ENCODE measurements at regions not wholly inside any gene's neighbourhood (a gene's known extent, or its start where the extent isn't known, plus 50 kb on each side); places are given as distances from the start of the nearest gene placed in this dataset.
"Not testable (repeated sequence)": the region's sequence is repeated elsewhere in the genome, so short reads cannot be mapped to it uniquely, and the experiment has no call there.

DNA sequence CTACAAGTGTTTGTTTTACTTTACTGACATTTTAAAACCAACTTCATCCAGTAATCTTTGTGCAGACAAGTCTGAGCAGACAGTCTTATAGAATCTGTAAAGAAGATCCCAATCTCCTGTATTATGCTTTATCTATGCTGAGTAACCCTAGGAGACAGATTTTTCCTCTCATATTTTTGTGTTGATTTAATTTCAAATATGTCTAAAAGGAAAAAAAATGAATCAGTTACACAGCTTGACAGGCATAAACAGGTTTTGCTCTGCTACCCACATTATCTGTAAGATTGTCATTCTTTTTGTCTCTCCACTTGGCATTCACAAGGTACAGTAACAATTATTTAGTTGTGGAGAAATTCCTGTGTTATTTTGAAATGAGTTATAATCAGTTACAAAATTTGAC, 415.0 kb downstream of the NYAP2 start:
- no peaks in the 10 kb centered on the region for H3K4me1 Mint-ChIP-seq
- no peak overlapping the region for H3K4me3 Mint-ChIP-seq
- no peak overlapping the region for H3K27ac Mint-ChIP-seq (ENCODE audit: unreplicated experiment)
- no peaks in the 10 kb centered on the region for H3K36me3 Mint-ChIP-seq (ENCODE audit: low read depth)
- DNase-seq (ENCODE audit: low read depth, low spot score), result no peak
- no peaks in the 10 kb centered on the region for H3K27me3 Mint-ChIP-seq (ENCODE audit: low read depth)
- TF ChIP-seq, protein P1, sequence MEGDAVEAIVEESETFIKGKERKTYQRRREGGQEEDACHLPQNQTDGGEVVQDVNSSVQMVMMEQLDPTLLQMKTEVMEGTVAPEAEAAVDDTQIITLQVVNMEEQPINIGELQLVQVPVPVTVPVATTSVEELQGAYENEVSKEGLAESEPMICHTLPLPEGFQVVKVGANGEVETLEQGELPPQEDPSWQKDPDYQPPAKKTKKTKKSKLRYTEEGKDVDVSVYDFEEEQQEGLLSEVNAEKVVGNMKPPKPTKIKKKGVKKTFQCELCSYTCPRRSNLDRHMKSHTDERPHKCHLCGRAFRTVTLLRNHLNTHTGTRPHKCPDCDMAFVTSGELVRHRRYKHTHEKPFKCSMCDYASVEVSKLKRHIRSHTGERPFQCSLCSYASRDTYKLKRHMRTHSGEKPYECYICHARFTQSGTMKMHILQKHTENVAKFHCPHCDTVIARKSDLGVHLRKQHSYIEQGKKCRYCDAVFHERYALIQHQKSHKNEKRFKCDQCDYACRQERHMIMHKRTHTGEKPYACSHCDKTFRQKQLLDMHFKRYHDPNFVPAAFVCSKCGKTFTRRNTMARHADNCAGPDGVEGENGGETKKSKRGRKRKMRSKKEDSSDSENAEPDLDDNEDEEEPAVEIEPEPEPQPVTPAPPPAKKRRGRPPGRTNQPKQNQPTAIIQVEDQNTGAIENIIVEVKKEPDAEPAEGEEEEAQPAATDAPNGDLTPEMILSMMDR (conservative IDR thresholded peaks at IDR 0.05), result no peak
- no peaks in the 10 kb centered on the region for H3K9me3 Mint-ChIP-seq

DNA sequence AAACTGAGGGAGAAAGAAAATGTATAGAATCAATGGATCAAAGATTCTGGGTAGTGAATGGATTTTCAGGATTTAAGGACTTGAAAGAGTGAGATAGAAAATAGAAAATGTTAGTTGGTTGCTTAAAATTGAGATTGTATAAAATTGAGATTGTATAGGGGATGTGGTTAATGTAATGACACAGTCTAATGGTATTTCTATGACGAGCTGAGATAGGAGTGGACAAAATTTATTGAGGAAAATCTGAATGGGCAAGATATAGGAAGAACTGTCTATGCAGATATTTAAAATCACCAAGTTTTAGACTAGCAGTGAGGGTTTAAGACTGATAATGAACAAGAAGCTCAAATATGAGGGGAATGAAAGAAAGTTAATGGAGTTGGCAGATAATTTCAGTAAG, 406.6 kb downstream of the NYAP2 start:
- Mint-ChIP-seq H3K4me1 (no peaks in the 10 kb centered on the region), H3K27me3 (ENCODE audit: low read depth) (no peaks in the 10 kb centered on the region), H3K27ac (ENCODE audit: unreplicated experiment) (no peak overlapping the region), H3K9me3 (no peaks in the 10 kb centered on the region), H3K4me3 (no peak overlapping the region), H3K36me3 (ENCODE audit: low read depth) (no peaks in the 10 kb centered on the region)
- TF ChIP-seq, protein P1 (conservative IDR thresholded peaks at IDR 0.05), result no peak
- DNase-seq (ENCODE audit: low read depth, low spot score), result no peak

DNA sequence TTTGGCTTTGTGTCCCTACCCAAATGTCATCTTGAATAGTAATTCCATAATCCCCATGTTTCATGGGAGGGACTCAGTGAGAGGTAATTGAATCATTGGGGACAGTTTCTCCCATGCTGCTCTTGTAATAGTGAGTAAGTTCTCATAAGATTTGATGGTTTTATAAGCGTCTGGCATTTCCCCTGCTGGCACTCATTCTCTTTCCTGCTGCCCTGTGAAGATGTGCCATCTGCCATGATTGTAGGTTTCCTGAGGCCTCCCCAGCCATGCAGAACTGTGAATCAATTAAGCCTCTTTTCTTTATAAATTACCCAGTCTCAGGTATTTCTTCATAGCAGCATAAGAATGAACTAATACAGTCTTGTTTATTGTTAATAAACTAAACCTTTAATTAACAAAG, 402.6 kb downstream of the NYAP2 start:
- H3K36me3 Mint-ChIP-seq (ENCODE audit: low read depth); DNase-seq (ENCODE audit: low read depth, low spot score); H3K9me3 Mint-ChIP-seq; H3K4me3 Mint-ChIP-seq; H3K4me1 Mint-ChIP-seq; H3K27me3 Mint-ChIP-seq (ENCODE audit: low read depth): not testable (repeated sequence)
- H3K27ac Mint-ChIP-seq (ENCODE audit: unreplicated experiment), result peak overlapping the region; percentile 47

GRCh38 chr2:225797394-225797793, 397.9 kb downstream of the NYAP2 start:
- no peaks in the 10 kb centered on the region for H3K4me1 Mint-ChIP-seq

DNA sequence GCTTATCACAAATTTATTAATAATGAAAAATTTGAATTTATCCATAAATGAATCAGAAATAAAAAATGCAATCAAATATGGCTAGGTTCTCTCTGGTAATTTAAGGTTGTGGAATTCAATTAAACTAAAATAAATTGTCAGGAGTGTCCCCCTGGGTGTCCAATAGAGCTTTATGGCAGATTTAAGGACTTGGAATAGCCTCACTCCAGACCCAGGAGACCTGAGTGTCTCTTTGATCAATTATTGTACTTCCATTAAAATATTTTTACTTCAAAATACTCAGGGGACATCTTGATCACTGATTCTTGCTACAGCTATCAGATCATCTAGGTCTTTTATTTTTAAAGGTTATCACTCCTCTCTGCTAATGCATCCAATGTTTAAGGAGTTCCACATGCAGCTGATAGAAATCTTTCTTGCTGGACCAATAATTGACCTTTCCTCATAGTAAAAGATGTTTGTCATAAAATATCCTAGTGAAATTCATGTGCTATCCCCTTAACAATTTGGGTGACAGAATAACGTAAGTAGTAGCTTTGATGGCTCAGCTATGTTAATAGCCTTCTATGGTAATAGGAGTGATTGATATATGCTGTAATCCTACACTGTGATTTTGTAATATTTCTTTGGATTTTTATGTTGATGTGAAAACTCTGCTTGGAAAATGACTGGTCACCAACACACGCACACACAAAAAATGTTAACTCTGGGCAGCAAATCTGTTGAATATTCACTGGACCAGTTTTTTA, 395.3 kb downstream of the NYAP2 start:
- Mint-ChIP-seq H3K4me3 (no peak overlapping the region), H3K9me3 (no peaks in the 10 kb centered on the region), H3K27ac (ENCODE audit: unreplicated experiment) (no peak overlapping the region), H3K36me3 (ENCODE audit: low read depth) (no peaks in the 10 kb centered on the region), H3K4me1 (no peaks in the 10 kb centered on the region), H3K27me3 (ENCODE audit: low read depth) (no peaks in the 10 kb centered on the region)
- DNase-seq (ENCODE audit: low read depth, low spot score), result no peak
- TF ChIP-seq, protein P1 (conservative IDR thresholded peaks at IDR 0.05), result no peak

More at GRCh38 chr2:225797394-225797793, 397.9 kb downstream of the NYAP2 start:
- H3K27me3 Mint-ChIP-seq (ENCODE audit: low read depth), result no peaks in the 10 kb centered on the region
- TF ChIP-seq, protein P1 (conservative IDR thresholded peaks at IDR 0.05), result no peak
- H3K9me3 Mint-ChIP-seq, result no peaks in the 10 kb centered on the region
- no peak overlapping the region for H3K4me3 Mint-ChIP-seq
- no peaks in the 10 kb centered on the region for H3K36me3 Mint-ChIP-seq (ENCODE audit: low read depth)
- H3K27ac Mint-ChIP-seq (ENCODE audit: unreplicated experiment), result no peak overlapping the region
- DNase-seq (ENCODE audit: low read depth, low spot score), result no peak

- no peaks in the 10 kb centered on the region for H3K4me1 Mint-ChIP-seq
- no peaks in the 10 kb centered on the region for H3K36me3 Mint-ChIP-seq (ENCODE audit: low read depth)
- TF ChIP-seq, protein P1 (conservative IDR thresholded peaks at IDR 0.05), result no peak
- H3K27me3 Mint-ChIP-seq (ENCODE audit: low read depth), result no peaks in the 10 kb centered on the region
- DNase-seq (ENCODE audit: low read depth, low spot score), result no peak
- no peak overlapping the region for H3K27ac Mint-ChIP-seq (ENCODE audit: unreplicated experiment)
- peaks cover 3% of the 10 kb centered on the region for H3K9me3 Mint-ChIP-seq
- no peak overlapping the region for H3K4me3 Mint-ChIP-seq
Observed at GRCh38 chr2:225793736-225794550, 394.4 kb downstream of the NYAP2 start.
